GM19463 (cell line): ENCODE measurements at regions not wholly inside any gene's neighbourhood (a gene's known extent, or its start where the extent isn't known, plus 50 kb on each side); places are given as distances from the start of the nearest gene placed in this dataset.

Source experiments
- ATAC-seq: cut with Tn5 transposase; IDR thresholded peaks from one replicate; pipeline ENCODE4 v1.9.1; 2021; ENCODE audit warnings: mild to moderate bottlenecking, moderate library complexity; ENCODE audit not compliant: unreplicated experiment

DNA sequence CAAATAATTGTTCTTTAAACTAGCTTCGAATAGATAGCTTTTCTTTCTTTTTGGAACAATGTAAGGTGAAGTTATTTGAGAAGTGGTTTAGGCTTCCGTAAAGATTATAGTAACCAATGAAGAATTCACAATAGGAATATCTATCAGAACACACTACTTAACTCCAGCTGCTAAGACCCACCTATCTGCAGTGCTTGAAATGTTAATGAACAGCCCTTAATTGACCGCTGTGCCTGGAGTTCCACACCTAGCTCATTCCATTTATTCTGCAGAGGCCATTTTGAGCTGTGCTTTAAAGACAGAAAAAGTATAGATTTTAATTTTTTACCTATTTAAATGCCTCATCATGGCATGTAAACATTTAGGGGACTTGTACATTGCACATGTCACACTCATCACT, 83.3 kb upstream of the APCDD1 start:
- ATAC-seq: no peak

DNA sequence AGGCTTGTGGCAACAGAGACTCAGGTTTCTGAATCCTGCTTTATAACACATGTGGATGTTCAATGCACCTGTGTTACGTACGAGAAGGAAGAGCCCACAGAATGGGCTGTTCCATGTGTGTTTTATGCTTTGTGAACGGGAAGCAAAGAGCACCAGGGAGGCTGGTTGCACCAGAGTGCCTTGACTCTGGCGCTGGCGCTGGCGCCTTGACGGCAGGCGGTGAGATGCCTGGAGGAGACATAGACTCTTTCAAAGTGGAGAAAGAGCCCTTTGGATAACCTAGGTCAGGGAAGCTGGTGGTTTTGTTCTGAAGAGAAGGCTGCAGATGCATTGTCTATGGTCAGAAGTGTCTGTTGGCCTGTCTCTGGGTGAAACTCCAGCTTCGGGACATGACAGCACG, 80.2 kb upstream of the APCDD1 start:
- ATAC-seq: no peak

DNA sequence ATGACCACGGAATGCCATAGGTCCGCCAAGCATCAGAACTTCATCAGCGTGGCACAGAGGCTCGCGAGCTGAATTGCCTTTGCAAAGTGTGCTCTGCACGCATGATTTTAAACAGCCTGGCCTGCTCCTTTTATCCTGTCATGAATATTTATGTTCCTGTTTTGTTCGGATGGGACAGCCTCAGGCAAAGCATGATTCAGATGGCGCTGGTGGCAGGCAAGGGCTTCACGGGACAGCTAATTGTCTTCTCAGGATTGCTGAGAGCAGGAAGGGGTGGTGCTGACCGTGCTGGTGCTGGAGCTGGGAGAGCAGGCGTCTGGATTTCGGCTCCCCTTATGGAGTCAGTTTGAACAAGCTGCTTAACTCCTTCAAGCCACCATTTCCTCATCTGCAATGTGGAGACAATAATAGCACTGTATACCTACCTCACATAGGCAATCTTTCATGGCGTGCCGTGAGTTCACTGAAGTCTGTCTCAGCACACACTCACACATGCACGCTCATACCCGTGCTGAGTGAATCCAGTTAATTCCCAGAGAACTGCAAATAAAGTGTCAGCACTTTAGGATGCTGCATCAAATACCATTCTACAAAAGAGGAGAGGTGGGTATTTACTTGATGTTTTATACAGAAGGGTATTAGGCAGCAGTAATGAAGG, 79.7 kb upstream of the APCDD1 start:
- no peak for ATAC-seq

DNA sequence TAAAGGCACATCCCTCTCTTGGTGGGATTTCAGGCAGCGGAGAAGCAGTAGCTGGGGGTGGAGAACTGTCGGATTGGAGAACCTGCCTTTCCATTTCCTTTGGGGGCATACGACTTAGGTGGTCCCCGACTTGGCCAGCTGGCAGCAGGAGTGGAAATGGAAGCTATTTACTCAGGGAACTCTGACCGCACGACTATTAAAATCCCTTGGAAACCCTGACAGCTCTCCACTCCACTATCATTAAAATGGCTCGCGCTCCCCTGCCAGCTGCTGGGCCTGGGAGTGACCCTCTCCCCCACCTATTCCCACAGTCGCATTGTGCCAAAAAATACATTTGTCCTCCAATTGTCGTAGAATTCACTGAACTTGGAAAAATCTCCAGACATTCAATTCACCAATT, 77.7 kb upstream of the APCDD1 start:
- no peak for ATAC-seq

DNA sequence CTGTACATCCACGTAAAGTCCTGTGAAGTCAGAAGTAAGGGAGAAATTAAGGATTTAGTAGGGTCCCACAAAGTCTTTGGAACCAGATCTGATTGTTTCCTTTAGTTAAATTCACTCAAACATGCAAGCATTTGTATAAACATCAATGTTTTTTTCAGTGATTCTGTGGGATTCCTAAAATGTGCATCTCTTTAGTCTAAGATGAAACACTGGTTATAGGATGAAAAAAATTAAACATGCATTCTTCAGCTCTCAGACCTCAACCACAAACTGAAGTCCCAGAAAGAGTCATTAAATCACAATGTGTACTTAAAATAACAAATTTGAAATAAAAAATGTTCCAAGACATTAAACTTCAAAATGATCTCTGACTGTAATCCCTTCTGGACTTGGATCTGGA, 76.5 kb upstream of the APCDD1 start:
- ATAC-seq: no peak

DNA sequence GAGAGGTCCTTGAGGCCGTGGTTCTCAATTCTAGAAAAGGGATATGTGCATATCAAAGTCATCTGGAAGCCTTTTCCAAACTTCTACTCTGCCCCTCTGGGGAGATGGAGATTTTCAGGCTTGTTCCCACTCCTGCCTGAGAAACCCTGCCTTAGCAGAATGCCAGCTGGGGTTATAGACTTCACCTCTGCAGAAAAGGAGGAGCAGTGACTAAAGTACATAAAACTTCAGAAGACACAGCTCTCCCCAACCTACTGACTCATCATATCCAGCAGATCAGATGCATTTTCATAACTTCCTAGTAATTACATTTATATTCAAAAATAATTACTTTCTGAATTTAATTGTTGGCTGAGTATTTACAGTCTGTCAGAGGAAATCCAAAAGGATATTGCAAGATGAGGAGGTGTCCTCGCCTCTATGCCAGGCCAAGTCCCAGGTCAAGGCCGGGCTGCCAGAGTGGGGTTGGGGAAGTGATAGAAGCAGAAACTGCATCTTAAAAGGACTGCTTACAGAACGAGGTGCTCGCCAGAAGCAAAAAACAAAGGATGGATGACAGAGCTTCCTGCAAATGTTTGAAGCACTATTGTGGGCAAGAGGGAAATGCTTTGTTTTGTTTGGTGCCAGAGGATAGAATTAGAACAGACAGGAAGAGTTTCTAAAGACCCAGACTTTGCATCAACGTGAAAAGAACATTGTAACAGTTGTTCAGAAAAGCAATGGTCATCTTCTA, 75.6 kb upstream of the APCDD1 start:
- no peak for ATAC-seq

DNA sequence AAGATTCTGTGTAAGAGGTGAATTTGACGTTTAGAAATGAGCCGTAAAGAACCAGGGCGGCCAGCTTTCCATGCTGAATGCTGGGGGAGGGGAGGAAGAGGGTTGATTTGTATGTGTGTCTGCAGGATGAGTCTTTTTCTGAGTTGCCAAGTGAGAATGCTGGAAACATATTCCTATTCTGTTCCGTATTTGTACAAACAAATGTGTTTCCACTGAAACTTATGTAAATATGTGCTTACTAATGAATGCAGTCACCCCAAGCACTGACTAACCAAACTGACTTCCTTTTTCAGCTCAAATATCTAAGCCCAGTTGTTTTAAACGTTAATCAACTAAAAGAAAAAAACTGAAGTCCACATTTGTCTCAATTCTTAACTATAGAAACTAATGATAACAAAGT, 74.9 kb upstream of the APCDD1 start:
- no peak for ATAC-seq

DNA sequence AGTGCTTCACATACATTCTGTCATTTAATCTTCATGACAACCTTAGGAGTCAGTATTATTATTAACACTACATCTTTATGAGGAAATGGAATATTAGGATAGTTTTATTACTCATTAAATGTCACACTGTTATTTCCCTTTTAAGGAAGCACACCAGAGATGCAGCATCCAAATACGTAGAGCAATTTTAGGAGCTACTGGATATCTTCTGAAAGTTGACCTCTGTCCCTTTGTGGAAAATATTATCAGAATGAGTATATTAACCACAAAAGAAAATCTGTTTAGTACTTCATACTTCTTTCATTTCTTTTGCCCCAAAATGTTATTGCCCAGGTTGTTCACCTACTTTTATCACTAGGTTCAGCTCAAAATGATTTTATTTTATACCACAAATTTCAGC, 72.9 kb upstream of the APCDD1 start:
- ATAC-seq: no peak

DNA sequence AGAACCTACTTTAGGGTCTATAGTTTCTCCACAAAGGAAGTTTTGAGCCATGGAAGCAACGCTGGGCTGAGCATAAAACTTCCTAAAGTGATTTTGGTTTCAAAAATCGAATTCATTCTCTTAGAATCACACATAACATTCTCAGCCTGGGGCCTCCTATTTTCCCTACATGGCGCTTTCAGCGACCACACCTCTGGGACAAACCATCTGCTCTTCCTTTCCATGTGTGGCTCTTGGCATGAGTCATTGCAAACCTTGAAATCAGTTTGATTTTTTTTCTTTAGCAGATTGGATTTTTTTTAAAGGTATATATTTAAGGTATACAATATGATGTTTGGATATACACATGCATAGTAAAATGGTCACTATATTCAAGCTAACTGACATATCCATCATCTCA, 72.5 kb upstream of the APCDD1 start:
- no peak for ATAC-seq

DNA sequence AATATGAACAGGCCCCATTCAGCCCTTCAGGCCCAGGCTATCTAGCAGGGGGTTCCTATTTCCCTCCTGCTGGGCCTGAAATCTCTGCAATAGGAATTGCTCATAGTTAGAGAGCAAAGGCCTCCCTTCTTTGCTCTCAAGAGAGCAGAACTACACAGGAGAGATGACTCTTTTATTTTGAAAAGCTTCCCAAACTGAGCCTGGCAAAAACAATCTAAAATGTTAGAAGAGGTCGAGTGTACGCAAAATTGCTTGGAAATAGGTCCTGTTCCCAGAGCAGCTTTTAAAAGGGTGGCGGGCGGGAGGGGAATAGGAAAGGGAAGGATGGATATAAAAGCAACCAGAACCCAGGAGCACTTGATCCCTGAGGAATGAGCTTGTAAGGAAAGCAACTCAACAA, 68.4 kb upstream of the APCDD1 start:
- no peak for ATAC-seq

DNA sequence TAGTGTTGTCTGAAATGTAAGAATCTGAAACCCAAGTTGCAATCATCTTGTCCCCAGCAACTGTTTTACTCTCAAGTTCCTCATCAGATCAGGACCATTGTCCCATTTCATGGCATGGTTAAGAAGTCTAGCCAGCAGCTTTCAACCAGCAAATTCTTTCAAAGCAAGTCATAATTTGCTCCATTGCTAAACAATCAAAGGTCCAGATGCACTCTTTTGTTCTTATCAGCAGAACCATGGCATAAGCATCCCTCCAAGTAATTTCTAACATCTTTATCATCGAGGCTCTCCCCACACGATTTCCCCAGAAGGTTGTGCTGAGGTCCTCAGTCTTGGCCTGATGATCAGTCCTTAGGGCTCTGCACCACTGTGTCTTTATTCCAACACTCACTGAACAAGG, 67.5 kb upstream of the APCDD1 start:
- ATAC-seq: no peak

DNA sequence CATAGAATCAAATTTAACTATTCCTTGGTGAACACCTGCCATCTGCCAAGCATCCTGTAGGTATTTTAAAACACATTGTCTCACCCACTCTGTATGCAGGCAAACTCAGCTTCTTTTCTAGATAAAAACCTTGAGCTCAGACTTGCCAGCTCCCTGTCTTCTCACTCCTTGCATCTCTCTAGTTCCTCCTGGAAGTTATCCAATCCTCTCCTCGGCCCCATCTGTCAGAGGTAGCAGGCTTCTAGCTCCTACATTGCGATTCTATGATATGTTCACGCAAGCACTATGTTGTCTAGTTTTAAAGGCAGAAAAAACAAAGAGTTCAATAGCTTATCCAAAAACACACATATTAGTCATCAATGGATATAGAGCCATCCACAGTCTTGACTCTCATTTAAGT, 67.0 kb upstream of the APCDD1 start:
- ATAC-seq: no peak

DNA sequence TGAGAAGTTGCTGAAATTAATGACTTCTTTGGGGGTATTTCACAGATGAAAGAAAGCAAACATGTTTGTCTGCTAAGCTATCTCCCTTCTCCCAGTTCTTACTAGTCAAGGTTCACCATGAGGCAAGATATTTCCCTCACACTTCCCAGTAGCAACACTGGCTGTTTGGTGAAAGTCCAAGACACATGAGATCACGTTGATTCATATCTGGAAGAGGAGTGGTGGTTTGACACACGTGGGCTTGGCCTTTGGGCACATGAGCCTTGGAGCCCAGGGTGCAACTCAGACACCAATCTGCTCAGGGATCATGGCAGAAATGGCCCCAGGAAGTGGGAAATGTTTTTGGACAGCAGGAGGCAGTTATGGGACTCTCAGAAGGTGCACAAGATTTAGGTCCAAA, 66.1 kb upstream of the APCDD1 start:
- no peak for ATAC-seq

DNA sequence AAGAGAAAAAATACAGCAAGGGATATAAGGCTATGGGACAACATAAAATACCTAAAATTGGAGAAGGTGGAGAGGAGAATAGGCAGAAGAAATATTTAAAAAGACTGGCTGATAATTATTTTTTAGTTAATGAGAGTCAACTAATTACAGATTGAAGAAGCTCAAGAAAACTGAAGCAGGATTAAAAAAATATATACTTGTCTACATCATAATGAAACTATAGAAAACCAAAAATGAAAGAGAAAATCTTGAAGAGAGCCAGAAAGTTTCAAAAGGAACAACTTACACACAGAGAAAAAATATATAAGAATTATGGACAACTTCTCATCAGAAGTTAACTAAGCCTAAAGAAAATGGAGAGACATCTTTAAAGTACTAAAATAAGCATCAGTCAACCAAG, 62.9 kb upstream of the APCDD1 start:
- peak; percentile 77 for ATAC-seq

DNA sequence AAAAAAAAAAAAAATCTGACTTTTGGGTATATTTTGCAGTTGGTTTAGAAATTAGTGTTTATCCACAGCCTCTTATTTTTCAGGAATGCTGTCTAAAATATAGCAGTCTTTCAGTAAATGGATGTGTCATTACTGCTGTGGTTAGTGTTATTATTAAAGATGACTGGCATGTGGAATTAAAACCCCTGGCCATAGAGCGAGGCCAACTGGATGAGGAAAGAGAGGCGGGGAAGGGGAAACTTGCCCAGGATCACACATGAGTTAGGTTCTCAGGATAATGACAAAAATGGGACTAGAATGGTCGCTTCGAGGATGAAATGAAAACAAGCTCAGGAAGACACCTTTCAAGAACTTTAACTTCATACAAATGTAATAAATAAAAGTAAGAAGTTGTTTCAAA, 57.4 kb upstream of the APCDD1 start:
- no peak for ATAC-seq

DNA sequence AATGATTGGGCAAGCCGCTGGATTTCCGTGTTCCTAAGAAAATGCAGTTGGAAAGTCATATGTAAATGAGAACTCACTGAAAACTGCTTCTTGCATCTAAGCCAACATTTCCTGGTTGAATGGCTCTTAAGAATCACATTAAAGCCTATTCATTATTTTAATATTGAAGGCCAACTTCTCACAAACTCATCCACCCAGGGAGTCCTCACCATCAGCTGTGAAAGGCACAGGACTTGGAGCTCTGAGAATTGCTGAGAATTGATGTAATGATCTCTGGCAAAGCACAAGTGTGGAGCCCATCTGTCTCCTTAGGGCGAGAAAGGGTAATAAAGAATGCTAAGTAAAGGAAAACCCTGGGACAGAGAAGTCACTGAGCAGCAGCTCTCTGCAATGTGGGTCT, 55.9 kb upstream of the APCDD1 start:
- no peak for ATAC-seq

DNA sequence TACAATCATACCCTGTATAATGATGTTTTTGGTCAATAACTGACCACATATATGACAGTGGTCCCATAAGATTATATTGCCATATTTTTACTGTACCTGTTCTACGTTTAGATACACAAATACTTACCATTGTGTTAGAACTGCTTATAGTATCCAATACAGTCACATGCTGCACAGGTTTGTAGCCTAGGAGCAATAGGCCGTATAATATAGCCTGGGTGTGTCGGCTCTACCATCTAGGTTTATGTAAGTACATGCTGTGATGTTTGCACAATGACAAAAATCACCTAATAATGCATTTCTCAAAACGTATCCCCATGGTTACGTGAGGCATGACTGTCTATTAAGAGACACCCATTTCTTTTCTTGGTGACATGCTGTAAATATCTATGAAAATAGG, 55.0 kb upstream of the APCDD1 start:
- ATAC-seq: no peak

DNA sequence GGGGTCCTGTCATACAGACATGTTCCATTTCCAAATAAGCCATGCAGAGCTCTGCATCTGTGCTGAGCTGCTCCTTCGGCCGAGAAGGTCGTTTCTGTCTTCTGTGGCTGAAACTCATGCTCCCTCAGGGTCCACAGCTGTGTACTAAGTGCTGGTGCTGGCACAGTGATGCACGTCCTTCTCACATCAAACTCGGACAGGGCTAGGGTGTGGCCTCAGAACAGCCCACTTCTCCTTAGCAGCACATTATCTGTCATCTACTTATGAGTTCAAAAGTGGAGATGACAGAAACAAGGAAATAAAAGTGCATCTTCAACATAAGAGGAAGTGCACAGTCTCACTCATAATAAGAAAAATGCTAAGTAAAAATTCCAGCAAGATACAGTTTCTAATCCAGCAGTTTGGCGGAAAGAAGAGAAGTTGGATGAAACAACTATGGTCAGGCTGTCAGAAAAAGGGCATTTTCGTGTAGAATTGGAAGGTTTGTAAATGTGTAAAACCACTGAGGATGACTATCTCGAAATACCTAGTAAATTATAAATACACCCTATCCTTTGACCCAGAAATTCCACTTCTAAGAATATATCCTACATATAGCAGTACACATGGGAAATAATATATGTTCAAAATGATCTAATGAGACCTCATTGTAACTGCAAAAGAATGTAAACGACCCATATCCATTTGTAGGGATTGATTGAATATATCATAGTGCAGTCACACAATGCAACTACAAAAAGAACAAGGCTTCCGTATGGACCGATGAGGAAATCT, 53.7 kb upstream of the APCDD1 start:
- peak; percentile 75 for ATAC-seq

DNA sequence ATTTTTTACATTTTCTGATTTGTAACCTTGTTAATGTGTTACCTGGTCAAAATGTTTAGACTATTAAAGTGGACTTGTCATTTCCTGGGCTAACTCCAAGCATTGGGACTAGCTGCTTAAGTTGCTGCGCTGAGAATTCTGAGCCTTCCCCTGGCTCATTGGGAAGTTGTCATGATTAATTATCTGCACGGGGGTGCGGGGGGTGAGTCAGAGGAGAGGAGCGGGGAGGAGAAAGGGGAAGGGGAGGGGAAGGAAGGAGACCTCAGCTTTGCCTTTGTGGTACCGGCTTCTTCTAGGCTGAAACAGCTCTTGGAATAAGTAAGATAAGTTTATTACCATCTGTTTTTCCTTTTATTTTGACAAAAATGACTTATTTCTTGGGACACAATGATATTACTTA, 52.9 kb upstream of the APCDD1 start:
- no peak for ATAC-seq

DNA sequence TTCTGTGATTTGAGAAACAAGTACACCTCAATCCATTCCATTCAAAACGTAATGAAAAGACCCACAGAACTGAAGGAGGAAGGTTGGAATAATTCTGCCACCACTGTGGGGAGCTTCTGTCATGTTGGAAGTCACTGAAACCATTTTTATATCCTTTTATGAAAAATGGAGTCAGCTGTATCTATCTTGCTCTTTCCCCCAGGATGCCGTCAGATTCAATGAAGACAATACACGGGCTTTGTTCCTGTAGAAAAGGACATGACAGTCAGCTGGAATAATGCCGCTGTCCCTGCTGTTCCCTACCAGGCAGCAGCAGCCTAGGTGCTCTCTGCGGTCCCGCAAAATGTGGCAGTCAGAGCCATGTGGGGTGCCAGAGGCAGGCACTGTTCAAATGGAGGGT, 52.5 kb upstream of the APCDD1 start:
- no peak for ATAC-seq

DNA sequence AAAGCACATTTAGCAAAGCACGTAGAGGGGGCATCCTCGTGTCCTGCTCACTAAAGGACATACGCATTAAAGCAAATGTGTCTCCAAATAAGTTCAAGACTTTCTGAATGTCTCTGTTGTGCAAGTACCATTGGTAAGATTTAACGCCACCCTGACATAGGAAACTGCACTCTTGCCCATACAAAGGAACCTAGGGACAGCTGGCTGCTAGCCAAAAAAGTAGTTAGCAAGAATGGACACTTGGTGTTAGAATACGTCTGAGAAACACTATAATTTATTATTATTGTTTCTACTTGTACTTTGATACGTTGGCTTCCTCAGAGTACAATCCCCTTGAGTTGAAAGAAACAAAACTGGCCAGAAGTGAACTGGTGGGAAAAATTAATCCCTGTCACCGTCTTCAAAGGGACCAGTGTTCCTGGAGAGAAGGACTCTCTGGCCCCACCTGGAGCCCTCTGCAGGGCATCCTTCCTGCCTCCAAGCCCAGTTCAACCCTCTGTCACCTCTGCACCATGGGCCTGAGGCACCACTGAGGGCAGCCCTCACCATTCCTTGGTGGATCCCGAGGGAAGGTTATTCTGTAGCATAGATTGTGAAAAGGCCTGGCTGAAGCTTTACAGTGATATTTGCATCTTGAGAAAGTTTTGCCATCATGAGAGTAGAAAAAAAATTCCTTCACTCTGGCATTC, 51.4 kb upstream of the APCDD1 start:
- no peak for ATAC-seq

DNA sequence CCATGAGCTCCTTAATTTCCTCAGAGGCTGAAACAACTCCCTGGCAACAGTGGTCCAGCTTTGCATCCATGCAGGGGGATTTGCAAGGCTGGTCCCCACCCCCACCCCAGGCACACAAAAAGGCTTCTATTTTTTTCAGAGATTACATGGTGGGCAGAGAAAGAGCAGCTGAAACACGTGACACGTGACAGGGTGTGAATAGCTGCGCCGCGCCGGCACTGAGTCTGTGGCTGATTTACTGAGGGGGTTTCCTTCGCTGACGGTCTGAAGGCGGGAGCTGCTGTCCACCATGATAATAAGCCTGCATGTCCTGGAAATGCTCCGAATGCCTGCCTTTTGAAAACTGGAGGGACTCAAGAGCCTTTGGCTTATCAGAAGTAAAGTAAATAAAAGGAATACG, 50.7 kb upstream of the APCDD1 start:
- ATAC-seq: no peak
